NCI-H774 (cell line): ENCODE measurements at regions not wholly inside any gene's neighbourhood (a gene's known extent, or its start where the extent isn't known, plus 50 kb on each side); places are given as distances from the start of the nearest gene placed in this dataset.

Experiments
- DNase-seq: peaks from one replicate; lab custom pipeline; 2025; lab: John Stamatoyannopoulos, UW

- no peak for DNase-seq
Measured at GRCh38 chr18:26741758-26742157, 123.7 kb downstream of the AQP4 start.

GRCh38 chr18:26741048-26741447 lies 124.5 kb downstream of the AQP4 start:
- DNase-seq = no peak

DNA sequence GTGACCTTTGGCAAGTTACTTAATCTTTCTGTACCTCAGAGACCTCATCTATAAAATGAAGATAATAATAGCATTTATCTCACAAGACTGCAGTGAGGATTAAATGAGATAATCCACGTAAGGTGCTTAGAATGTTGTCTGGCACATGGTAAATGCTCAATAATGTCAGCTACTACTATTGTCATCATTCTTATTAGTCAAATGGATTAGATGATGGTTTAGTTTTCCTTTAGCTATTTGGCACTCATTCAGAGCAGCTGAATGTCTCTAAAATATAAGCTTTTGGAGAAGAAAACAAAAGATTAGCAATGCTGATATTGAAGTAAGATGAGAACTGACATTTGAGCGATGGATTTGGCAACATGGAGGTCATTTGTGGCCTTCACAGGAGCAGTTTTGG lies 125.1 kb downstream of the AQP4 start:
- no peak for DNase-seq

- no peak for DNase-seq
Measured at GRCh38 chr18:26738706-26739105, 126.8 kb downstream of the AQP4 start.

GRCh38 chr18:26736301-26736700 lies 129.2 kb downstream of the AQP4 start:
- no peak for DNase-seq

GRCh38 chr18:26734760-26735159 lies 130.7 kb downstream of the AQP4 start:
- DNase-seq = no peak

GRCh38 chr18:26729449-26729848 lies 136.1 kb downstream of the AQP4 start:
- DNase-seq = no peak

GRCh38 chr18:26729008-26729407 lies 136.5 kb downstream of the AQP4 start:
- DNase-seq = no peak

DNA sequence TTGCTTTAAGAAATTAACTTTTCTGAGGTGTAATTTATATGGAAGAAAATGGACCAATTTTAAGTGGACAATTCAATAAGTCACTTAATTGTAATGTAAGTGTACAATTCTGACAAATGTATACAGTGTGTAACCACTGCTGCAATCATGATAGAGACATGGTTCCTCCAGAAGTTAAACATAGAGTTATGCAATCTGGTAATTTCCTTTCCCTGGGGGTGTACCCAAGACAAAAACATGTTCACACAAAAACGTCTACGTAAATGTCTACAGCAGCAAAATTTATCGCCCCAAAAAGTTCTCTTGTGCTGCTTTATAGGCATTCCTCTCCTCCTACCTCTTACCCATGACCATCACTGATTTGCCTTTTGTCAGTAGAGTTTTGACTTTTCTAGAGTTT lies 141.5 kb downstream of the AQP4 start:
- no peak for DNase-seq

- DNase-seq = no peak
Measured at GRCh38 chr18:26722565-26722931, 143.0 kb downstream of the AQP4 start.

GRCh38 chr18:26721854-26722564 lies 143.5 kb downstream of the AQP4 start:
- no peak for DNase-seq

GRCh38 chr18:26719896-26720295 lies 145.6 kb downstream of the AQP4 start:
- DNase-seq = no peak

GRCh38 chr18:26717123-26717719 lies 148.3 kb downstream of the AQP4 start:
- no peak for DNase-seq

GRCh38 chr18:26714739-26715138 lies 150.8 kb downstream of the AQP4 start:
- DNase-seq = no peak

DNA sequence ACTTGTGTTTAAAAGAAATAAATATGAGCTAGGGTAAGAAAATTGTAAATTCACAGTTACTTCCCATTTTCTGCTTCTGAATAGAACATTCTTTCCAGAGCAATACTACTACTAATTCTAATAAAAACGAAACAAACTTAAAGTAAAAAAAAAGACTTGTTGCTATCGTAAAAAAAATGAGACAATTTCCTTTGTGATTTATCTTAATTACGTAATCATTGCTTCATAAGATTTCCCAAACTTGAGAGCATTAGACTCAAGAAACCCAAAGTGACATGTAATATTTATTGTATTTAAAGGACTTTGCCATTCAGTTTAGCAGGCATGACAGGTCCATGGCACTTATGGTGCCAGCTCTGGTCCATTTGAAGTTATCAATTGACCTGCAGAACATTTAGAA lies 153.8 kb downstream of the AQP4 start:
- no peak for DNase-seq

DNA sequence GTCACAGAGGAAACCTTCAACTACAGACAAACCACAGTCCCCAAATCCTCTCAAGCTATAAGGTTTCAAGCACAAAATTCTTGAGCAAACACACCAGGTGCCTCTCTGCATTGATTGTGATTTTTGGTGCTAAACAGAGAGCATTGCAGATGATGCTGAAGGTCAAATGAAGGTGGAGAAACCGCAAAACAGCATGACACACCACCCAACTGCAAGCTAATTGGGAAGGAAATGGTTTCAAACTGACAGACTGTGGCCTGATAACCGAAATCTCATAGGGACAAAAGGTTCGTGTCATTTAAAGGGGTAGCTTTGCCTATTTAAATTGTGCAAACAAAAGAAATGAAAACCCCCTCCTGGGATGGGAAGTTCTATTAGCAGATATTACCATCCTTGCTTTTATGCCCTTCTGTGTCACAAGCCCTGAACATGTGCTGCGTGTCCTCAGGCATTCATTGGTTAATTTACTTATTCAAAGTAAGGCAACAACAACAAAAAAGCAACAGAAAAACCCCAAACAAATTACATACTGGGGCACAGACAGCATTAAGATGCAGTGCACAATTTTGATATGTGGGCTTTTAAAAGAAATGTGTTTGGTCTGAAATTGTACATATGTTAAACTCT lies 154.9 kb downstream of the AQP4 start:
- no peak for DNase-seq

GRCh38 chr18:26709897-26710296 lies 155.6 kb downstream of the AQP4 start:
- DNase-seq = no peak

DNA sequence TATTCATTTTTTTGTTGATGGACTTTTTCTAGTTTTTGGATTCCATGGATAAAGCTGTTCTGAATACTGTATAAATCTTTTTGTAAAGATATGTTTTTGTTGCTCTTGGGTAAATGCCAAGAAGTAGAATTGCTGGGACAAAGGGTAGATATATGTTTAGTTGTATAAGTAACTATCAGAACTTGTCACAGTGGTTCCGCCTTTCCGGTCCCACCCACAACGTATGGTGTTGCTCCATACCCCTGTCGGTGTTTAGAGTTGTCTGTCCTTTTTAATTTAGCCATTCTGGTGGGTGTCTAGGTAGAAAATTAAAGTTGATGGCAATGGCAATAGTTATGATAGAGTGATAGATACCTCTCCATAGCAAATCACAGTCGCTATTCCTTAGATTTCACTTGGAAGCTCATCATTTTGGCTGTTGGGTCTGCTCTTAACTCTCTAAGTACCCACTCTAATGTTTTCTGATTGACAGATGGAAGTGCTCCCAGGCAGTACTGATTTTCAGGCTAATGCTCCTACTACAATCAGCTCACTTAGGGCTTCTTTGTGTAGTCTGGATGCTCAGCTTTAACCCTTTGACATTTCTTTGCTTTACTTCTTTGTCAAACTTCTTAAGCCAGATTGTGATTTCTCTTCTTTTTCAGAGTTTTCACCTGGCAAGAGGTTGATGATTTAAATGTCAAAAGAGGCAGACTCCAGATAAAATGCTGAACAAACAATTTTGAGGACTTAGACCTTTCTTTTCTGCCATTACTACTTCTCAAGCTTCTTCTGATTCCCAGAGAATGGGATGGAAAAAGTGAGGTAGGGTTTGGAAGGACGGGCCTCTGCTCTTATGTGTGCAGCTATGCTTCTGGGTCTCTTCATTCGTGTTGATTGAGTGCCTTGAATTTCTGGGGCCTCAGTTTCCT lies 156.4 kb downstream of the AQP4 start:
- DNase-seq = no peak

DNA sequence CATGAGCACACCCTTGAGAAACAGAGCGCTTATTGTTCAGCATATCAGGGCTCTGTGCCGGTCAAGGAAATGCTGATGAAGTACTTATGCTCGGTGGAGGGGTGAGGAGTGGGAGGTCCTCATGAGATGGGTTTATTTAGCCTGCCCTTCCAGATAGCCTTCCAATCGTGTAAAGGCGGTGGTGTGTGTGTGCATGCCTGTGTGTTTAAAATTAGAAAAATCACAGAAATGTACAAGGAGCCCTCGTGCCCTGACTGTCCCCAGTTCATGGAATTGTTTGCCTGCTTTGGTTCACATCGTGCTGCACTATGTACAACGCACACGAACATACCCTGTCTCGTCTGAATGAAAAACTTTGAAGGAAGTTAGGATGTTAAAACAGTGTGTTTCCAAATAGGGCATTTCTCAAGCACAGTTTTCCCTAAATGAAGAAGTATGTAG lies 158.6 kb downstream of the AQP4 start:
- no peak for DNase-seq

DNA sequence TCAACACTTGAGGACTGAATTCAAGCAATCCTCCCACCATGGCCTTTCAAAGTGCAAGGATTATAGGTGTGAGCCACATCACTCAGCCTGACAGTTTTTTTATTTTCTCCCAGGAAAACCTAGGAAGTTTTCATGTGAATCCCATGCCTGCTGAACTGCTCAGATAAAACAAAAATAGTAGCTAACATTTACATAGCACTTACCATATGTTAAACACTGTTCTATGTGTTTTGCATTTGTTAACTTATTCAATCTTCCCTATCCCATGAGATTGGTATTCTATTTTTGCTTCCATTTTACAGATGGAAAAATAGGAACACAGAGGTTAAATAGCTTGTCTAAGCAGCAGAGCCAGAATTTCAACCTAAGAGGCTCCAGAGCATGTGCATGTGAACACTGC lies 157.4 kb upstream of the KCTD1 start:
- no peak for DNase-seq

DNA sequence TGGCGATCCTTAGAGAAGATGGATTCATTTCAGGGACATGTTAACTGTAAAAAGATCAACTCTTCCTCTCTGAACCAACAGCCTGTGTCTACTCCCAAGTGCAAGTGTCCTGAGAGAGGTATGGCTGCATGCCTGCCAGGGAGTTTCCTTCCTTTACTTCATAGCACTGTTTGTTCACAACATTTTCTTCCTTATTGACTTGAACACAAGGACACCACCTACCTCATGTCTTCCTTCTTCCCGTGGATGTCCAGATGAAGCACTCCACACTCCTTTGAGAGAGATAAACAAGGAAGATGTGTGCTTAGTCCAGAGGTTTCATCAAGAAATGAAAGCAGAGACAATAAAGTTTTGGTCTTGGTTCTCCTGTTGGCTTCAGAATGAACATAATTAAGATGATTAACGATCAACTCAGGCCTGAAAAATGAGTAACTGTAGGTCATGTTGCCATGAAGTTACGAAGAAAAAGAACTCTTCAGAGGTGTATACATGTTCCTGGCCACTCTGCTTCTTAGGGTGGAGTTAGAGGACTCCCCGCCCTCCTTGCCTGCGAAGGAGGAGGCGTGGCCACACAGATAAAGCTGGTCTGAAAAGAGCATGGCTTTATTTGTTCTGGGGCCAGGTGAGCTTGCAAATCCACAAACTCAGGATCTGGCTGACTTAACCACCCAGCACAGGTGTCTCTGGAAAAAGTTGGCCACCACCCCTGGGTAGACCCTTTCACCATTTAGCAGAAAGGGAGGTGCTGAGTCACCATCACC lies 155.0 kb upstream of the KCTD1 start:
- no peak for DNase-seq

GRCh38 chr18:26702086-26702485 lies 153.7 kb upstream of the KCTD1 start:
- no peak for DNase-seq
